GM23248 (cell line): ENCODE measurements at regions not wholly inside any gene's neighbourhood (a gene's known extent, or its start where the extent isn't known, plus 50 kb on each side); places are given as distances from the start of the nearest gene placed in this dataset.

Source experiments
- EZH2 ChIP-seq: fragments of 200-600 bp; sonication (generic); IDR thresholded peaks from 2 replicates; pipeline ENCODE4 v1.6.1; 2018; ENCODE audit warnings: antibody characterized with exemption, mild to moderate bottlenecking; ENCODE audit not compliant: insufficient read depth, poor library complexity, severe bottlenecking
- EZH2phosphoT487 ChIP-seq: fragments of 200-600 bp; sonication (generic); IDR thresholded peaks from 2 replicates; pipeline ENCODE4 v1.6.1; 2018; ENCODE audit warnings: antibody characterized with exemption, moderate library complexity, mild to moderate bottlenecking, low read depth; ENCODE audit not compliant: insufficient read depth

GRCh38 chr10:133001114-133001513, 58.7 kb upstream of the CFAP46 start:
- TF ChIP-seq EZH2phosphoT487 (no peak), EZH2 (no peak)
